HT-29 (cell line): ENCODE measurements at regions not wholly inside any gene's neighbourhood (a gene's known extent, or its start where the extent isn't known, plus 50 kb on each side); places are given as distances from the start of the nearest gene placed in this dataset. TPM values are rescaled to one million over a fixed set of nuclear protein-coding genes. Genes with fewer than 3 reads are reported as not detected.
A peak's percentile ranks its signal among the peaks of the same experiment; 100 is the strongest.
"Not testable (repeated sequence)": the region's sequence is repeated elsewhere in the genome, so short reads cannot be mapped to it uniquely, and the experiment has no call there.

Experiments
- DNase-seq: peaks from one replicate; pipeline ENCODE4 v3.0.0-alpha.2; 2015; ENCODE audit warnings: low spot score
- small RNA-seq: library from RNA; depleted of rRNA; stranded (forward); fragments of <200 nt; gene quantifications from one replicate; pipeline ENCODE3, GENCODE V24; 2014

DNA sequence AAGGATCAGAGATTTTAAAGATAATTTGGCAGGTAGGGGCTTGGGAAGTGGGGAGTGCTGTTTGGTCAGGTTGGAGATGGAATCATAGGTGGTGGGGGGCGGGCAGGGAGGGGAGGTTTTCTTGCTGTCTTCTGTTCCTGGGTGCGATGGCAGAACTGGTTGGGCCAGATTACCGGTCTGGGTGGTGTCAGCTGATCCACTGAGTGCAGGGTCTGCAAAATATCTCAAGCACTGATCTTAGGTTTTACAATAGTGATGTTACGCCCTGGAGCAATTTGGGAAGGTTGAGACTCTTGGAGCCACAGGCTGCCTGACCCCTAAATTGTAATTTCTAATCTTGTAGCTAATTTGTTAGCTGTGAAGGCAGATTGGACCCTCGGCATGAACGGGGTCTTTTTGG, 78.0 kb upstream of the PARP8 start:
- not testable (repeated sequence) for DNase-seq

DNA sequence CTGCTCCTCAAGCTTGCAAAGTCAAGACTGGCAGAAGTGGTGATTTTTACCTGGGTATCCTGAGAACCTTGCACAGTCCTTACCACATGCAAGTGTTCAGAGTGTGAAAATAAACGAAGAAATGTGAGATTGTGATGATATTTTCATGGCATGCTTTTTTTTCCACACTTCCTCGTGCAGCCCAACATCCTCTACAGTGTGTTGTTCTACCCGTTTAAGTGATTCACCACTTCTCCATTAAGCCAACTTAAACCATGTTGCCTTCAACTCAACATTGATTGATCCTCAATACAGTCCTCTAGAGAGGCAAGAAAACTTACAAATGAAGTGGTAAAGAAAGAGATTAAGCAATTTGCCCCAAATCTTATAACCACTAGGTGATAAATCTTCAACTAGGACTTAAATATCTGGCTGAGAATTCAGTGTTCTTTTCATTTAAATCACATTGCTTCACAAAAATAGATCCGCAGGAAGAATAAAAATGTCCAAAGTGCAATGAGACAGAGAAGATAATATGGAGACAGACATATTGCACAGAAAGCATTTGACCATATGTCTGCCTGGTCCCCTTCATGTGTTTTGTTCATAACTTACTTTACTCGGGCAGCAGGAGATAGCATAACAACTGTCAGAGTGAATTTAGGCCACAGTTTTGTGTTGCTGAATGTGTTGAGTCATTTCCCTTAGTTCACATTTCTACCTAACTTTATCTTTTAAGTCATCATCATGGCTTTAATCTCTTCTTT, 75.8 kb upstream of the PARP8 start:
- DNase-seq = not testable (repeated sequence)

DNA sequence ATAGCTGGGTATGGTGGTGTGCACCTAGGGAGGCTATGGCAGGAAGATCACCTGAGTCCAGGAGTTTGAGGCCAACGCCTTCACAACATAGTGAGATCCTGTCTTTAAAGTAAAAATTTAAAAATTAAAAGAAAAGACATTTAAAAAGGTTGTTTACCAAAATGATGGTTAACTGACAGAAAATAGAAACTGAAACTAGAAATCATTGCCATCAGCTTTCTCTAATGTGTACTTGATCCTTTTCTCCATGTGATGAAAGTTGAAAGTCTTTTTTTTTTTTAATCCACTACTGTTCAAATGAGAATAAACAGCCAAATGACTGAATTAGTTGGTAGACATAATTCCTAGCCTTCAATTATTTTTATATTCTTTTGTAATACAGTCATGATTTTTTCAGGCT, 75.1 kb upstream of the PARP8 start:
- DNase-seq = not testable (repeated sequence)

DNA sequence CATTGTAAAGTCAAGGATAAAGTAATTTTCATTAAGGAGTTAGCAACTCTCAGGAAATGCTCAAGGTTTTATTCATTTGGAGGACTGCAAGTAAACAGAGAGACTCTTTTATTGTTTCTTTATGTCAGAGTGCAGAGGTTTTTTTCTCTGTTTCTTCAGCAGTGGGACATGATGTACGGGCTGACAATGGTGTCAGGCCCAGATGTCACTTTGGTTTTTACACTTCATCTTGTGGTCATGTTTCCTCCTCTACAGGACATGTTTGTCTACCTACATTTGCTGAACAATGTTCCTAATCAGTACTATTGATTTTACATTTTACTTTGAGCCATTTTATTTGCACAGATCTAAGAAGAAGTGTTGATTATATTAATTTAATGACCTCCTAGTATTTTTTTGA, 72.8 kb upstream of the PARP8 start:
- DNase-seq = peak; percentile 9

DNA sequence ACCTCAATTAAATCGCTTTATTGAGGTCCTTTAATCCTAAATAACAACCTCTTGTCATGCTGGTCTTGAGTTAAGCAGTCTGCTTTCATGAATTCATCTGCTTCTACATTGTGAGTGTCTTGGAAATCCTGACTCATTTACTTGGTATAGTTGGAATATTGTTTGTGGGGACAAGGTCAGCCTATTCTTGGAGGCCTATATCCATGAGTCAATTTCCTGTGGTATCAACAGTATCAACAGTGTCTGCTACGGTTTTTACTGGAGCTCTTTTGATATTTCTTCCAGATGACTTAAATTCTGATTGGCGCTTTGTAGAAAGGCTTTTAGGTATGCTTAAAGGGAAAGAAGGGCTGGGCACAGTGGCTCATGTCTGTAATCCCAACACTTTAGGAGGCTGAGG, 71.2 kb upstream of the PARP8 start:
- peak; percentile 52 for DNase-seq

DNA sequence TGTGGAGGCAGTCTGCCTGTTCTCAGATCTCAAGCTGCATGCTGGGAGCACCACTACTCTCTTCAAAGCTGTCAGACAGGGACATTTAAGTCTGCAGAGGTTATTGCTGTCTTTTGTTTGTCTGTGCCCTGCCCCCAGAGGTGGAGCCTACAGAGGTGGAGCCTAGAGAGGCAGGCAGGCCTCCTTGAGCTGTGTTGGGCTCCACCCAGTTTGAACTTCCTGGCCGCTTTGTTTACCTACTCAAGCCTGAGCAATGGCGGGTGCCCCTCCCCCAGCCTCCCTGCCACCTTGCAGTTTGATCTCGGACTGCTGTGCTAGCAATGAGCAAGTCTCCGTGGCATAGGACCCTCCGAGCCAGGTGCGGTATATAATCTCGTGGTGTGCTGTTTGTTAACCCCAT, 64.9 kb upstream of the PARP8 start:
- peak; percentile 77 for DNase-seq

DNA sequence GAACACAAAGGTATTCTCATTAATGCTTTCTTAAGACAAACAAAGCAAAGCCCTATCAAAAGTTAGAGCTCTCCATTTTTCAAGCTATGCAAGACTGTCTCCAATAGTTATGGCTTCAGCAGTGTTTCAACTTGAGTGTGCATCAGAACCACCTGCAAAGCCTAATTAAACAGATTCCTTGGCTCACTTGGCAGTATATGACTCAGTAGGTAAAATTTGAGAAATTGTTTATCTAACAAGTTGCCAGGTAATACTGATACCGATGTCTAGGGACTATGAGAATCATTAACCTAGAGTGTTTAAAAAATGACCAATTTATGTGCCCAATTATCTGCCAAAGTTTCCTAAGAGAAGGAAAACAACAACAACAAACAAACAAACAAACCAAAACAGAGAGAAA, 60.3 kb upstream of the PARP8 start:
- peak; percentile 56 for DNase-seq

DNA sequence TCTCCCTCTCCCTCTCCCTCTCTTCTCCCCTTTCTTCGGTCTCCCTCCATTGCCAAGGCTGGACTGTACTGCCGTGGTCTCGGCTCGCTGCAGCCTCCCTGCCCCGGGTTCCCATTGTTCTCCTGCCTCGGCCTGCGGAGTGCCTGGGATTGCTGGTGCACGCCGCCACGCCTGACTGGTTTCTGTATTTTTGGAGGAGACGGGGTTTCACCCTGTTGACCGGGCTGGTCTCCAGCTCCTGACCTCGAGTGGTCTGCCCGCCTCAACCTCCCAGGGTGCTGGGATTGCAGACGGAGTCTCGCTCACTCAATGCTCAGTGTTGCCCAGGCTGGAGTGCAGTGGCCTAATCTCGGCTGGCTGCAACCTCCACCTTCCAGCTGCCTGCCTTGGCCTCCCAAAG, 59.0 kb upstream of the PARP8 start:
- DNase-seq = not testable (repeated sequence)

DNA sequence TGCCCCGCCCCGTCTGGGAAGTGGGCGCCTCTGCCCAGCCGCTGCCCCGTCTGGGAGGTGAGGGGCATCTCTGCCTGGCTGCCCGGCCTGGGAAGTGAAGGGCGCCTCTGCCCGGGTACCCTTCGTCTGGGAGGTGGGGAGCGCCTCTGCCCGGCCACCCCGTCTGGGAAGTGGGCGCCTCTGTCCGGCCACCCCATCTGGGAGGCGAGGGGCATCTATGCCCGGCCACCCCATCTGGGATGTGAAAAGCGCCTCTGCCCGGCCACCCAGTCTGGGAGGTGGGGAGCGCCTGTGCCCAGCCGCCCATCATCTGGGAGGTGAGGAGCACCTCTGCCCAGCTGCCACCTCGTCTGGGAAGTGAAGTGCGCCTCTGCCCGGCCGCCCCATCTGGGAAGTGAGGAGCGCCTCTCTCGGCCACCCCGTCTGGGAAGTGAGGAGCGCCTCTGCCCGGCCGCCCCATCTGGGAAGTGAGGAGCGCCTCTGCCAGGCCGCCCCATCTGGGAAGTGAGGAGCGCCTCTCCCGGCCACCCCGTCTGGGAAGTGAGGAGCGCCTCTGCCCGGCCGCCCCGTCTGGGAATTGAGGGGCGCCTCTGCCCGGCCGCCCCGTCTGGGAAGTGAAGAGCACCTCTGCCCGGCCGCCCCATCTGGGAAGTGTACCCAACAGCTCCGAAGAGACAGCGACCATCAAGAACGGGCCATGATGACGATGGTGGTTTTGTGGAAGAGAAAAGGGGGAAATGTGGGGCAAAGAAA, 58.3 kb upstream of the PARP8 start:
- not testable (repeated sequence) for DNase-seq

DNA sequence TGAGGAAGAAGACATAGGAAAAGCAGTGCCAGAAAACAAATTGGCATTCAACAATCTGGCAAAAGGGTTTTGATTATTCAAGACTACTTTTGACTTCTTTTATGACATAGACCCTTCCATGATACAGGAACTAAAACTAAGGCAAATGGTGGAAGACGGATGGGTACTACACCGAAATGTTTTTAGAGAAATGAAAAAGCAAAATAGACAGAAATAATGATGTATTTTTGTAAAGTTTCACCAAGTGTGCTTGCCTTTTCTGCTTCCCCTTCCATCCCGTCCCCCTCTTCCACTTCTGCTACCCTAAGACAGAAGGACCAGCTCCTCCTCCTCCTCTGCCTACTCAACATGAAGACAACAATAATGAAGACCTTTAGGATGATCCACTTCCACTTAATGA, 53.4 kb upstream of the PARP8 start:
- not testable (repeated sequence) for DNase-seq

Small RNA genes lying in the stretch of these regions (small RNA-seq; reads per million reads assigned to genes)
- gene AC112187.2 = not detected
